ENCODE measurements at regions not wholly inside any gene's neighbourhood (a gene's known extent, or its start where the extent isn't known, plus 50 kb on each side); places are given as distances from the start of the nearest gene placed in this dataset.

DNA sequence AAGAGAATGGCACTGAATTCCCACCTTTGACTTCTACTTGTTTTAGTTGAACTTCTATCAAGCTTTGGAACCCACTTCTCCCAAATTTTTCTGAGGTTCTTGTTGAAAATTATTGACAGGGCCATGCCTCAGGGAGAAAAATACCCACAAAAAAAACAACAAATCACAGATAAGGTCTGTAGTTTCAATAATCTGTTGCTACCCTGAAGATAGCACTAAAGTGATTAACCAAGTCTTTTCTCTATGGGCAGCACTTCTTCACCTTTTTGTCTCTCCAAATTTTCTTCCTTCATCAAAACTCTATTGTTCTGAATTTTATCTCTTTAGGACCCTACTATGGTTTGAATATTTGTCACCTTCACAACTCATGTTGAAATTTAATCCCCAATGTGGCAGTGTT lies 154.3 kb upstream of the FGF10 start:
- Histone ChIP-seq H4K20me1 (ENCODE audit: insufficient read depth, low read length) (no peaks in the 10 kb centered on the region), H3K27ac (ENCODE audit: extremely low read length, insufficient read depth, low read length) (no peak overlapping the region), H3K27me3 (ENCODE audit: control insufficient read depth in 1 of 2, insufficient read depth in 2 of 2, low read length in 2 of 2) (no peaks in the 10 kb centered on the region), H3K9me3 (ENCODE audit: low read length) (no peaks in the 10 kb centered on the region), H2AFZ (ENCODE audit: low read length) (no peak overlapping the region), H3K79me2 (ENCODE audit: insufficient read depth, low read length) (no peaks in the 10 kb centered on the region), H3K36me3 (replicated peaks in 1 of 2; ENCODE audit: control insufficient read depth in 1 of 2, insufficient read depth in 2 of 2, low read length in 2 of 2) (no peaks in the 10 kb centered on the region), H3K9ac (ENCODE audit: insufficient read depth, low read depth, low read length) (no peak overlapping the region), H3K4me1 (ENCODE audit: insufficient read depth, low read length) (no peaks in the 10 kb centered on the region), H3K4me3 (replicated peaks in 1 of 3; ENCODE audit: insufficient read depth in 1 of 3, low read depth in 2 of 3, low read length in 3 of 3) (no peak overlapping the region), H3K4me2 (ENCODE audit: low read depth, low read length) (no peak overlapping the region)
- in situ Hi-C loops (cut with HindIII; ENCODE audit: extremely low pct_ligation_motif_present, low pct_unique_long_range_greater_than_20kb) (no loop called here), intact Hi-C loops (cut with micrococcal nuclease; ENCODE audit: unreplicated experiment) (no loop called here)
- TF ChIP-seq ZNF431 (CRISPR knock-in tag; IDR thresholded peaks at IDR 0.05; ENCODE audit: borderline replicate concordance, low read depth), result no peak
- TF ChIP-seq MAFK (conservative IDR thresholded peaks at IDR 0.05 in 1 of 2, IDR thresholded peaks at IDR 0.05 in 1 of 2; ENCODE audit: low read length in 2 of 2), result no peak
- no peak for TF ChIP-seq GLI4 (CRISPR knock-in tag; IDR thresholded peaks at IDR 0.05; ENCODE audit: borderline replicate concordance)
- TF ChIP-seq, protein P1, sequence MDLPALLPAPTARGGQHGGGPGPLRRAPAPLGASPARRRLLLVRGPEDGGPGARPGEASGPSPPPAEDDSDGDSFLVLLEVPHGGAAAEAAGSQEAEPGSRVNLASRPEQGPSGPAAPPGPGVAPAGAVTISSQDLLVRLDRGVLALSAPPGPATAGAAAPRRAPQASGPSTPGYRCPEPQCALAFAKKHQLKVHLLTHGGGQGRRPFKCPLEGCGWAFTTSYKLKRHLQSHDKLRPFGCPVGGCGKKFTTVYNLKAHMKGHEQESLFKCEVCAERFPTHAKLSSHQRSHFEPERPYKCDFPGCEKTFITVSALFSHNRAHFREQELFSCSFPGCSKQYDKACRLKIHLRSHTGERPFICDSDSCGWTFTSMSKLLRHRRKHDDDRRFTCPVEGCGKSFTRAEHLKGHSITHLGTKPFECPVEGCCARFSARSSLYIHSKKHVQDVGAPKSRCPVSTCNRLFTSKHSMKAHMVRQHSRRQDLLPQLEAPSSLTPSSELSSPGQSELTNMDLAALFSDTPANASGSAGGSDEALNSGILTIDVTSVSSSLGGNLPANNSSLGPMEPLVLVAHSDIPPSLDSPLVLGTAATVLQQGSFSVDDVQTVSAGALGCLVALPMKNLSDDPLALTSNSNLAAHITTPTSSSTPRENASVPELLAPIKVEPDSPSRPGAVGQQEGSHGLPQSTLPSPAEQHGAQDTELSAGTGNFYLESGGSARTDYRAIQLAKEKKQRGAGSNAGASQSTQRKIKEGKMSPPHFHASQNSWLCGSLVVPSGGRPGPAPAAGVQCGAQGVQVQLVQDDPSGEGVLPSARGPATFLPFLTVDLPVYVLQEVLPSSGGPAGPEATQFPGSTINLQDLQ (CRISPR knock-in tag; IDR thresholded peaks at IDR 0.05), result no peak
- TF ChIP-seq XBP1 (CRISPR knock-in tag; IDR thresholded peaks at IDR 0.05), result no peak
- TF ChIP-seq FIP1L1 (IDR thresholded peaks at IDR 0.05; ENCODE audit: borderline replicate concordance, insufficient read depth, low read depth, low read length), result no peak
- TF ChIP-seq KDM1A (CRISPR knock-in tag; IDR thresholded peaks at IDR 0.05), result no peak
- no peak for TF ChIP-seq SP1 (IDR thresholded peaks at IDR 0.05)
- no peak for TF ChIP-seq SP1 (CRISPR knock-in tag; IDR thresholded peaks at IDR 0.05)
- TF ChIP-seq, protein P2, sequence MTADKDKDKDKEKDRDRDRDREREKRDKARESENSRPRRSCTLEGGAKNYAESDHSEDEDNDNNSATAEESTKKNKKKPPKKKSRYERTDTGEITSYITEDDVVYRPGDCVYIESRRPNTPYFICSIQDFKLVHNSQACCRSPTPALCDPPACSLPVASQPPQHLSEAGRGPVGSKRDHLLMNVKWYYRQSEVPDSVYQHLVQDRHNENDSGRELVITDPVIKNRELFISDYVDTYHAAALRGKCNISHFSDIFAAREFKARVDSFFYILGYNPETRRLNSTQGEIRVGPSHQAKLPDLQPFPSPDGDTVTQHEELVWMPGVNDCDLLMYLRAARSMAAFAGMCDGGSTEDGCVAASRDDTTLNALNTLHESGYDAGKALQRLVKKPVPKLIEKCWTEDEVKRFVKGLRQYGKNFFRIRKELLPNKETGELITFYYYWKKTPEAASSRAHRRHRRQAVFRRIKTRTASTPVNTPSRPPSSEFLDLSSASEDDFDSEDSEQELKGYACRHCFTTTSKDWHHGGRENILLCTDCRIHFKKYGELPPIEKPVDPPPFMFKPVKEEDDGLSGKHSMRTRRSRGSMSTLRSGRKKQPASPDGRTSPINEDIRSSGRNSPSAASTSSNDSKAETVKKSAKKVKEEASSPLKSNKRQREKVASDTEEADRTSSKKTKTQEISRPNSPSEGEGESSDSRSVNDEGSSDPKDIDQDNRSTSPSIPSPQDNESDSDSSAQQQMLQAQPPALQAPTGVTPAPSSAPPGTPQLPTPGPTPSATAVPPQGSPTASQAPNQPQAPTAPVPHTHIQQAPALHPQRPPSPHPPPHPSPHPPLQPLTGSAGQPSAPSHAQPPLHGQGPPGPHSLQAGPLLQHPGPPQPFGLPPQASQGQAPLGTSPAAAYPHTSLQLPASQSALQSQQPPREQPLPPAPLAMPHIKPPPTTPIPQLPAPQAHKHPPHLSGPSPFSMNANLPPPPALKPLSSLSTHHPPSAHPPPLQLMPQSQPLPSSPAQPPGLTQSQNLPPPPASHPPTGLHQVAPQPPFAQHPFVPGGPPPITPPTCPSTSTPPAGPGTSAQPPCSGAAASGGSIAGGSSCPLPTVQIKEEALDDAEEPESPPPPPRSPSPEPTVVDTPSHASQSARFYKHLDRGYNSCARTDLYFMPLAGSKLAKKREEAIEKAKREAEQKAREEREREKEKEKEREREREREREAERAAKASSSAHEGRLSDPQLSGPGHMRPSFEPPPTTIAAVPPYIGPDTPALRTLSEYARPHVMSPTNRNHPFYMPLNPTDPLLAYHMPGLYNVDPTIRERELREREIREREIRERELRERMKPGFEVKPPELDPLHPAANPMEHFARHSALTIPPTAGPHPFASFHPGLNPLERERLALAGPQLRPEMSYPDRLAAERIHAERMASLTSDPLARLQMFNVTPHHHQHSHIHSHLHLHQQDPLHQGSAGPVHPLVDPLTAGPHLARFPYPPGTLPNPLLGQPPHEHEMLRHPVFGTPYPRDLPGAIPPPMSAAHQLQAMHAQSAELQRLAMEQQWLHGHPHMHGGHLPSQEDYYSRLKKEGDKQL (CRISPR knock-in tag; IDR thresholded peaks at IDR 0.05; ENCODE audit: low read depth), result no peak
- TF ChIP-seq FOXA1 (IDR thresholded peaks at IDR 0.05), result no peak
- TF ChIP-seq FOXA1 (CRISPR knock-in tag; IDR thresholded peaks at IDR 0.05), result no peak
- no peak for TF ChIP-seq BORCS8-MEF2B (CRISPR knock-in tag; IDR thresholded peaks at IDR 0.05)
- TF ChIP-seq ZNF615 (CRISPR knock-in tag; IDR thresholded peaks at IDR 0.05; ENCODE audit: borderline replicate concordance), result no peak
- no peak for TF ChIP-seq ZFP90 (CRISPR knock-in tag; IDR thresholded peaks at IDR 0.05; ENCODE audit: borderline replicate concordance)
- no peak for DNase-seq (ENCODE audit: low spot score)
- CTCF ChIA-PET (ENCODE audit: low intra/inter-chr PET ratio, low total read pairs), result no interaction called here
- ATAC-seq, result no peak
- no peak for FAIRE-seq
- no TSS peak for BruUV-seq (replicated peaks)
- POLR2A ChIA-PET, result no interaction called here

Measured in HepG2 (cell line).